ENCODE measurements at regions not wholly inside any gene's neighbourhood (a gene's known extent, or its start where the extent isn't known, plus 50 kb on each side); places are given as distances from the start of the nearest gene placed in this dataset.

- TF ChIP-seq, protein P1, sequence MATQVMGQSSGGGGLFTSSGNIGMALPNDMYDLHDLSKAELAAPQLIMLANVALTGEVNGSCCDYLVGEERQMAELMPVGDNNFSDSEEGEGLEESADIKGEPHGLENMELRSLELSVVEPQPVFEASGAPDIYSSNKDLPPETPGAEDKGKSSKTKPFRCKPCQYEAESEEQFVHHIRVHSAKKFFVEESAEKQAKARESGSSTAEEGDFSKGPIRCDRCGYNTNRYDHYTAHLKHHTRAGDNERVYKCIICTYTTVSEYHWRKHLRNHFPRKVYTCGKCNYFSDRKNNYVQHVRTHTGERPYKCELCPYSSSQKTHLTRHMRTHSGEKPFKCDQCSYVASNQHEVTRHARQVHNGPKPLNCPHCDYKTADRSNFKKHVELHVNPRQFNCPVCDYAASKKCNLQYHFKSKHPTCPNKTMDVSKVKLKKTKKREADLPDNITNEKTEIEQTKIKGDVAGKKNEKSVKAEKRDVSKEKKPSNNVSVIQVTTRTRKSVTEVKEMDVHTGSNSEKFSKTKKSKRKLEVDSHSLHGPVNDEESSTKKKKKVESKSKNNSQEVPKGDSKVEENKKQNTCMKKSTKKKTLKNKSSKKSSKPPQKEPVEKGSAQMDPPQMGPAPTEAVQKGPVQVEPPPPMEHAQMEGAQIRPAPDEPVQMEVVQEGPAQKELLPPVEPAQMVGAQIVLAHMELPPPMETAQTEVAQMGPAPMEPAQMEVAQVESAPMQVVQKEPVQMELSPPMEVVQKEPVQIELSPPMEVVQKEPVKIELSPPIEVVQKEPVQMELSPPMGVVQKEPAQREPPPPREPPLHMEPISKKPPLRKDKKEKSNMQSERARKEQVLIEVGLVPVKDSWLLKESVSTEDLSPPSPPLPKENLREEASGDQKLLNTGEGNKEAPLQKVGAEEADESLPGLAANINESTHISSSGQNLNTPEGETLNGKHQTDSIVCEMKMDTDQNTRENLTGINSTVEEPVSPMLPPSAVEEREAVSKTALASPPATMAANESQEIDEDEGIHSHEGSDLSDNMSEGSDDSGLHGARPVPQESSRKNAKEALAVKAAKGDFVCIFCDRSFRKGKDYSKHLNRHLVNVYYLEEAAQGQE (IDR thresholded peaks at IDR 0.05; ENCODE audit: low read depth), result no peak
- TF ChIP-seq CREB1 (IDR thresholded peaks at IDR 0.05; ENCODE audit: low read depth), result no peak
- no peak for TF ChIP-seq EGR1 (IDR thresholded peaks at IDR 0.05)
- TF ChIP-seq MAX (IDR thresholded peaks at IDR 0.05), result no peak
- TF ChIP-seq EP300 (IDR thresholded peaks at IDR 0.05; ENCODE audit: borderline replicate concordance), result no peak
- TF ChIP-seq ZBTB7A (IDR thresholded peaks at IDR 0.05; ENCODE audit: low read depth), result no peak
- TF ChIP-seq RAD21 (IDR thresholded peaks at IDR 0.05; ENCODE audit: low read depth), result no peak
- no peak for TF ChIP-seq CEBPB (IDR thresholded peaks at IDR 0.05)
Measured at GRCh38 chr1:188365874-188366273, 1537.1 kb downstream of the PLA2G4A start.
